Activated T-cell treated with anti-CD3 and anti-CD28 coated beads for 24 hours (primary cell): ENCODE measurements at regions not wholly inside any gene's neighbourhood (a gene's known extent, or its start where the extent isn't known, plus 50 kb on each side); places are given as distances from the start of the nearest gene placed in this dataset.

Experiments
- DNase-seq: peaks from one replicate; pipeline ENCODE4 v3.0.0-alpha.2; 2020; ENCODE audit warnings: low read depth

DNA sequence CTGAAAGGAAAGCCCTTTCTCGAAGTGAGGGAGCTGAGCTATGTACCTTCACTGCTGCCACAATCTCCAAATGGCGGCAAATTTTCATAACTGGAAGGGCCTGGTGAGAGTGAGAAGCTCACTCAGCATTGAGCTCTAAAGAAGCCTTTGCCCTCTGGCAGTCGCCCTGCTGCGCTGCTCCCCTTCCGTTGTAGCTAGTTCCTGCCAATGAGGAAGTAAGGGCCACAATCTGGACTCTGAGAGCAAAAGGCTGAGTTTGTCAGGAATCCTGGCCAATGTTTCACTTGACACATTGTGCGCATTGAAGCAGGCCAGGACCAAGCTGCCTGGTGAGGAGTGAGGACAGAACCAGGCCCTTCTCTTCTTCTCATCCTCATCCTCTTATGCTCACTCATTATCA is 579.5 kb downstream of the PDCD6IP start:
- DNase-seq: no peak

DNA sequence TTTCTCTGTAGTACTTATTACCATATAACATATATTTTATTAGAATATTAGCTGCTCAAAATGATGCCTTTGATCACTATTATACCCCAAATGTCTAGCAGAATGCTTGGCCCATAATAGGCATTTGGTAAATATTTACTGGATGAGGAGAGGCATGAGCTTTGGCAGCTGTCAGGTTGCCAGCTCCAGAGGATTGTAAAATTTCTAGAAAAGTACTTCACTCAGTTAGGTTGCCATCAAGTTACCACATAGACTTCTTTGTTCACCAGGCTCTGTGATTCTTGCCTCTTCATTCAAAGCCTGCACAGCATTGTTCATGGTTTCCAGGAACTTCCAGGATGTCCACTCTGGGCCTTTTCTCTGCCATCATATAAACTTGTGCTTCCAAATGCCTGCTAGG is 582.8 kb downstream of the PDCD6IP start:
- no peak for DNase-seq

DNA sequence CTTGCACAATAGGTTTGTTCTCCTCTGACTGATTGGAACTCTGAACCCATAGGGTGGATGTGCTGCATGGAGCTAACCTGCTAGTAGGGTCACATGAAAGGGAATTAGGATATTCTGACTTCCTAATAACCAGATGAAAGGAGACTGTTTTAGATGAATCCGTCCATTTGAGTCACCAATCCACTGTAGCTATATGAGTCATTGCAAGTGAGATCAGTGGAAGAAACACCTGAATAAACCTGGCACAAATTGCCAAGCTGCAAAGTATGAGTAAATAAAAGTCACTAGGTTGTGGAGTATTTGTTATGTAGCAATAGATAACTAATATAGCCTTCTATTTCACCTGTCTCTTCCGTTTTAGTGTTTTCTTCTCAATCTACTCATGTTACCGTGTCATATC is 584.4 kb downstream of the PDCD6IP start:
- no peak for DNase-seq

DNA sequence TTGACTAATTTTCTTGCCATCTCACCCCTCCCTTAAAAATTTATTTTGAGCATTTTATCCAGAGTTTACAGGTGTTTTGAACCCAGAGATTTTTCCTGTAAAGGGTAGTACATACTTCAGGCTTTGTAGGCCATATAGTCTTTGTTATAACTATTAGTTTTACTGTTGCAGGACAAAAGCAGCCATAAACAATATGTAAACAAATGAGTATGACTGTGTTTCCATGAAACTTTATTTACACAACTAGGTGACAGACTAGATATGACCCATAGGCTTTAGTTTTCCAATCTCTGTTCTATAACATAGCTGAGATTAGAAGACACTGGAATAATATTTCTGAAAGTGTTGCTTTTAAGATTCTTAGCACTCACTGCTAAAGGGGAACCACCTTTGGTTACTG is 587.9 kb downstream of the PDCD6IP start:
- DNase-seq: no peak

DNA sequence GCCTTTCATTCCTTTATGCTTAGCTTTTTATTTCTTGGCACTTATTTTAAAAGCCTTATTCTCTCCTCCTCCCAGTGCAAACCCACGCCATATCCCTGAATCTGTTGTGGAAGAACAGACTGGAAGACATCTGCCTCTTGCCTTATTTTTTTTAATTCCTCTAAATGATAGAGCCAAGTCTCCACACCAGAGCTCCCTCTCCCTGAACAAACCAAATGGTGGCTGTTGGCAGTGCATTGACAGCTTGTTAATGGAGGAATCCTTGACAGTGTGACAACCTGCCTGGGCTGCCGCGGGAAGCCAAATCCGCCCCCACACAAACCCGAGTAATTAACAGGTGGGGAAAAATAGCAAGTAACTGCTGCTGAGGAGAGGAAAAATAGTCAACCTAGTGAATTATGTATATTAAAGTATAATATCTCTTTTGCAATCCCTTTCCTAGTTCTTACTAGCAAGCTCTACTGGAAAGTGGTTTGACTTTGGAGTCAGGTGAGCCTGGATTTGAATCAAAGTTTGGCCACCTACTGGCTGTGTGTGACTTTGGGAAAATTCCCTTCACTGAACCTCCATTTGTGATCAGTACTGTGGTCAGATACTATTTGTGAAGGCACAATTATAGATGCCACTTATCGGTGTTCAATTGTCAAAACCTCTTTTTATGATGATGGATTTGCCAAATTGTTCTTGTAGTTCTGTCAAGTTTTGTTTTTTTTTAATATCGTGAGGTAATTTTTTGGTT is 589.6 kb downstream of the PDCD6IP start:
- DNase-seq: no peak

DNA sequence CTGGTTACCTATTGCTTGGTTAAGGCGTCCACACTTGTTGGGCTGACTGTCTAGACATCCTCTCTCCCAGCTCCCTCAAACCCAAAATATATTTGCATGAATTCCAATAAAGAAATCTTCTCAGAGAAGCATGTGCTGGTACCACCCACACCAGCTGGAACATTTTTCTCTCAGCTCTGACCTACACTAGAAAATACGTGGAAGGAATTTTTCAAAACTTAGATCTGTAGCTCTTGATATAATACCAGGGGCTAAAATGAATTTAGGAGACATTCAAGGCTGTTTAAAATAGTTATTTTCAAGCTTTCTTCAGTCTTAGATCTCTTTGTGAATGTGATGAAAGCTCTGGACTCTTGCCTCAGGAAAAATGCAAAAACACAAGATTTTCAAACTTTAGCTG is 590.4 kb downstream of the PDCD6IP start:
- DNase-seq: no peak

DNA sequence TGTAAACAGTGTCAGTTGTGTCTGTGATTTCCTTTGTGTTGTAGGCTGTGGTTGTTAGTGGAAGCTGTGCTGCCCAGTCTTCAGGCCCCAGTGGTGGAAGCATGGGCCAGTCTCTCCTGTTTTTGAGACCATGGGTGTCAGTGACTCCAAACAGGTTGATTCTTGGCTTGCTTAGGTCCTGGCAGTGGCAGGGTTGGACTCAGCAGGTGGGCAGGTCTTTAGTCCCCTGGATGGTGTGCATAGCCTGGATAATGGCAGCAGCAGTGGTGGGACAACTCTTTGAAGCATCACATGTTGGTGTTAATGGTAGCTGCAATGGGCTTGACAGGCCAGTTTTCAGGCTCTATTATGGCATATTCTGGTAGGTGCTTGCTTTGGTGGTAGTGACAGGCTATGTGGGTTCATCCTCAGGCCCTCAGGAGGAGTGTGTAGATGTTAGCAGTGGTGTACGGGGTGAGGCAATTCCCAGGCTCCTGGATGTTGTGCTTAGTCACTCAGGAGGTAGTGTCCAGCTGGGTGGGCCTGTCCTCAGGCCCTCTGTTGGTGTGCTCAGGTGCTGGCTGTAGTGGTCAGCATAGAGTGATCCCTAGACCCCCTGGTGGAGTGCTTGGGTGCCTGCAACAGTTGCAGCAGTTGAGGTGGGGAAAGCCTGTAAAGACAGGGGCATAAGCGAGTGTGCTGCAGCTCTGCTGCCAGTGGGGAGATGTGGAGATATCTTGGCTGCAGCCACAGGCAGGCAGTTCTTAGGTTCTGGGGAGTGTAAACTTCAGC is 596.7 kb downstream of the PDCD6IP start:
- DNase-seq: no peak

DNA sequence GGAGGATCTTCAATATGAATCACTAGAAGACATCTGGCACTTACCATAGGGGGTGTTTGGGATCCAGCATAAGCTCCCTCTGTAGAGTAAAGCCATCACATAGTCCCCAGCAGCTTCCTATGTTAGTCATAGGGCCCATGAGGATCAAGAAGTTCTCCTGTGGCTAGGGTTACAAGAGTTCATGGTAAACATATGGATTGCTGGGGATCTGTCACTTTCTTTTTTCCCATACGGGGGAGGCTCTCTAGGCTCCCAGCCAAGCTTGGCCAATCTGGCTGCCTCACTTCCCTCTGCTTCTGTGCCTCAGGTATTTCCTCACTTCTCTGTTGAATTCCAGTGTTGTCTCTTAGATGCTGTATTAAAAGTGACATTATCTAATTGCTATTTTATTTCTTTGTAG is 597.9 kb downstream of the PDCD6IP start:
- no peak for DNase-seq

DNA sequence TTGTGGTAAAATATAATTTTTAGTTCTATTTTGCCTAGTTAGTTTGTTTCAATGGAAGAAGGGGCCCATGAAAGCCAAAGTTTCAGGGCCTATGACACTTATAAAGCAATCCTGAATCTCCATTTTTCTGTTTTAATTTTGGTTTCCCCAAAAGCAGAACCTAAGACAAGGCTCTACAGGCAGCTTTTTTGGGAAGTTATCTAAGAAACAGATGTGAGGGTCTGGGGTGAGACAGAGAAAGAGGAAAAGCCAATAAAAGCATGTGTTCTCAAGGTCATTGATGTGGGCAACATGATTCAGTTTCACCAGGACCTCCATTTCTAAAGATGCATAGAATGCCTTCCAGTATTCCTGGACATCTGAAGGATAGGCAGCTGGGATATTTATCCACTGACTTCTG is 598.5 kb downstream of the PDCD6IP start:
- DNase-seq: no peak

DNA sequence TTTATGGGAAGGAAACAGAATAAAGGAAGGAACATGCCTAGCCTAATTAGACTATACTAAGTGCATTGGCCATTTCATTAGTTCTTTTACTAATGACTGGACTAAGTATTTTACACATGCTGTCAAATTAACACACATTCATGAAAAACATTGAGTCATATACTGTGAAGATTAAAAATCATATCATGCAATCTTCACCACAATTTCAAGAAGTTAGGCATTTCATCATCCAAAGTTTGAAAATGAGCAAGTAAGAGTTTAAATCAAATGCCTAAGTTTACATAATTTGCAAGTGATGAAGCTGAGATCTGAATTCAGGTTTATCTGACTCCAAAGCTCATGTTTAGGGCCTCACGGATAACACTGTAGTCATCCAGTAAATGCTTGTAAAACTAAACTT is 601.0 kb downstream of the PDCD6IP start:
- DNase-seq: no peak

DNA sequence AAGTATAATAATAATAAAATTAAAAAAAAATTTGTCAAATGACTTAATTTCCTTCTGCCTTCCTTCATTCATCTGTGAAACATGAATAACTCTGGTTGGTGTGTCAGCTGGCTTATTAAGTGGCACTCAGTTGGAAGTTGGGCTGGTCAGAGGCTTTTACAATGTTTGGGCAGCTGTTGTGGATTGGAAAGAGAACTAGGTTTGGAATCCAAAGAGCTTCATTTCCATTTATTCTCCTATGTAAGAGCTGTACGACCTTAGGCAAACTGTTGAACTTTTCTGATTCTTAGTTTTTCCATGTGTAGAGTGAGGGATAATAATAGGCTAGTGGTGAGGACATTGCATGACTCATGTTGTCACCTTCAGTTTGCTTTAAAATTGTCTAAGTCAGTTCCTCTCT is 606.7 kb downstream of the PDCD6IP start:
- no peak for DNase-seq

DNA sequence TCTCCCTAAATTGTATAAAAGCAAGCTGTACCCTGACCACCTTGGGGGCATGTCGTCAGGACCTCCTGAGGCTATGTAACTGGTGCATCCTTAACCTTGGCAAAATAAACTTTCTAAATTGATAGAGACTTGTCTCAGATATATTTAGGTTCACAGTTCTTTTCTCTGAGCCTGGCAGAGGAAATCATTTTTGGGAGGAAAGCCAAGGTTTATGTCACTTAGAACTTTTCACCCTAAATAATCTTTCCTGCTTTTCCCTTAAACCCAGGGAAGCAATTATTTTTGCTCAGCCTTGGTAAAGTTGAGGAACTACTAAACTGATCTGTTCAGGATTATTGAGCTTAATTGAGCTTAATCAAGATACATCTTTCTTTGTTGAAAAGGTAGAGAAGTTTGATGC is 608.9 kb downstream of the PDCD6IP start:
- DNase-seq: no peak

DNA sequence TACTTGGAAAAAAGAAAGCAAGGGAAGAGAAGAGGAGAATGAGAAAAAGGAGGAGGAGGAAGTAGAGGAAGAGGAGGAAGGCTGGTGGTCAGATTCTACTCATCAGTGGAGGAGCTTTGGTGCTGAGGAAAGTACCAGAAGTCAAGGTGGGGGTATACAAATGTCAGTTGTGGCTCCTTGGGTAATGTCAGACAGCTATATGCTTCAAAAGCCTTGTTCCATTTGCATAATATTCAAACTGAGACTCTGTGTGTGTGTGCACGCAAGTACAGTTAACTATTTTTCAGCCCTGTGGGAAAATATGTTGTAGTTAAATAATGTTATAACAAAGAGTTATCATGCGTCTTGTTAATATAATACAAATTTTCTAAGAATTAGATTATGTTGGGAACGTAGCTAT is 609.7 kb downstream of the PDCD6IP start:
- DNase-seq: no peak

DNA sequence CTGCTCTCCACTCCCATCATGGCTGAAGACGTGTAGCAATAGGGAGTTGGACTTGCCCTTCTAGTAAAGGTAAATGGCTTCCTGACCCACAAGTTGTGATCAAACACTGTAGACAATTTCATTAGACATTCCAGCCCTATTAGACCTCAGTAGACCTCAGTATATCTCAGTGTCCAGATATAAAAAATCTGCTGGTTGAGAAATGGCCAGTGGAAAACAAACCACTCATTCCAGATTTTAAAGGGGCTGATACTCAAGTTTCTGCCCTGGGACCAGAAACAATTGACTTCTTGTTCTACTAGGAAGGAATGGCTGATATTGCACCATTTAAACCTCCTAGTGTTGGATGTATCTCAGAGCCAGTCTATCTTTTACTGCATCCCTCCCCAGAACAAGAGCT is 613.2 kb downstream of the PDCD6IP start:
- DNase-seq: no peak

DNA sequence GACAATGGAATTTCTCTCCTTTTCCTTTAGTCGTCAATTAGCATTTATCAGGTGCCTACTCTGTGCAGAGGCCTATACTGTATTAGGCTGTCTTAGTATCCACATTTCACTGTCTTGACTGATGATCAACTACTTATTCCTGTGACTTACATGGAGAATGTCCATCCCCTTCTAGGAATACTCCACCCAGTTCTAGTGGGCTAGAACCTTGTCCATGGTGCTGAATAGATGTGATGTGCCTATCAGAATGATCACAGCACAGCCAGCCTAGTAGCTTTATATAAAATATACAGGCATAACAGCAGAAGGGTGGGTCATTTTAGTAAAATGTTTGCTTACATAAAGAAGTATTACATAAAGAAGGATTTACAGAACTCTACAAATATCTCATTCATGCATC is 621.4 kb downstream of the PDCD6IP start:
- DNase-seq: no peak

DNA sequence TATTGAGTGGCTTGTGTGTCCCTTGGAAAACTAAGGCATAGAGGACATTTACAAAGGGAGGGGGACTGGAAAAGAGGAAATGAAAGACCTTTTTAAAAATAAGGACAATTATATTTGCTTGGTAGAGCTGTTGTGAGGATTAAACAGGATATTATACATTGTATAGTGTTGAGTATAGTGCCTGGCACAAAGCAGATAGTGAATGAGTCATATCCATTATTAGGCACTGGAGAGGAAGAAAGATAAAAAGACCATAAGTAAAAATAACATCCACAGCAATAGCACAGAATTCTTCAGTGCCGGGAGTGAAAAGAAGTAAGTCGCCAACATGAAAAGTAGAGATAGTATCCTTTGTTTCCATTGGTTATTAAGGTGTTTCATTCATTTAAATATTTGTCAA is 623.3 kb downstream of the PDCD6IP start:
- no peak for DNase-seq

DNA sequence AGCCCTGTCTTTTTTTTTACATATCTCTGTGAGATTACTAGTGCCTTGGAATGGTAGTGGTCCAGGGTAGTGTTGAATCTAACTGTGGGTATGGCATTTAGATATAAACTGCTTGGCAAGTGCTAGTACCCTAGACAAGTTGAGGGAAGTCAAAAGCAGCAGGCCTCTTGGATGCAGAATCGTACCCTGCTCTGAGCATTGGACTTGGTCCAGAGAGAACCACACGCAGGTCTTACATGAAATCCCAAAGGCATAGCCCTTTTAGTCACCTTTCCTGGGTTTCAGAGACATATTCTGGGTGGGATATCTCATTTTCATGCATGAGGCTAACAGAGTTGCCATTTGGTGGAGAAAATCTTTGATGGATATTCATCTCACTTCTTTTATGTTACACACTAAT is 641.4 kb downstream of the PDCD6IP start:
- no peak for DNase-seq

DNA sequence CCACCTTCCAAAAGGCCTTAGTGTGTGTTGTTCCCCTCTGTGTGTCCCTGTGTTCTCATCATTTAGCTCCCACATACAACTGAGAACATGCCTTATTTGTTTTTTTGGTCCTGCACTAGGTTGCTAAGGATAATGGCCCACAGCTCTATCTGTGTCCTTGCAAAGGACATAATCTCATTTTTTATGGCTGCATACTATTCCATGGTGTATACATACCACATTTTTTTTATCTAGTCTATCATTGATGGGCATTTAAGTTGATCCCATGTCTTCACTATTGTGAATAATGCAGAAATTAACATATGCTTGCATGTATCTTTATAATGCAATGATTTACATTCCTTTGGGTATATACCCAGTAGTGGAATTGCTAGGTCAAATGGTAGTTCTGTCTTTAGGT is 645.7 kb downstream of the PDCD6IP start:
- no peak for DNase-seq

DNA sequence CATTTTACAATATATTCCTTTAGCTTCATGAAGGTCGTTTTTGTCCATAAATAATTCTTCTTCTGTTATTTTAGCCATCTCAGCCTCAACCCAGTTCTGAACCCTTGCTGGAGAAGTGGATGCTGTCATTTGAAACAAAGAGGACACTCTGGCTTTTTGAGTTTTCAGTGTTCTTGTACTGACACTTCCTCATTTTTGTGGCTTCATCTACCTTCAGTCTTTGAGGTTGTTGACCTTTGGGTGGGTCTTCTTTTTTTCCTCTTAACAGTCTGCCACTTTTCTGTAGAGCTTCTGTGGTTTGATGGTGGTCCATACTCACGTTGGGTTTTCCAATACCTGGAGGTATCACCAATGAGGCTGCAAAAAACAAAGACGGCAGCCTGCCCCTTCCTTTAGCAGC is 650.9 kb downstream of the PDCD6IP start:
- DNase-seq: no peak

DNA sequence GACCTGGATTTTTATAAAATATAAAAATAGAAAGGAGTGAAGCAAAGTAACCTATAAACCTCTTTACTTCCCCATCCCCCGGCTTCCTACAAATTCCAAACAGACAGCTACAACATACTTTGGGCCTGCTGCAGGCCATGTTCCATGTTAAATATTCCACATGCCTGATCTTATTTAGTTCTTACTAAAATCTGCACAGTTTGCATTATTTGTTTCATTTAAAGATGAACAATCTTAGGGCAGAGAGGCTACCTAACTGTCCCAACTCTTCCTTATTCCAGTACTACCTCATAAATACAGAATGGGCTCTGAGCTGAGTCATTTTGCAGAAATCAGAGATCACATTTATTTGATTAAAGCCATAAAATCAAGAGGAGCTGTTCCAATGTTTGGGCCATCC is 665.0 kb downstream of the PDCD6IP start:
- DNase-seq: no peak

DNA sequence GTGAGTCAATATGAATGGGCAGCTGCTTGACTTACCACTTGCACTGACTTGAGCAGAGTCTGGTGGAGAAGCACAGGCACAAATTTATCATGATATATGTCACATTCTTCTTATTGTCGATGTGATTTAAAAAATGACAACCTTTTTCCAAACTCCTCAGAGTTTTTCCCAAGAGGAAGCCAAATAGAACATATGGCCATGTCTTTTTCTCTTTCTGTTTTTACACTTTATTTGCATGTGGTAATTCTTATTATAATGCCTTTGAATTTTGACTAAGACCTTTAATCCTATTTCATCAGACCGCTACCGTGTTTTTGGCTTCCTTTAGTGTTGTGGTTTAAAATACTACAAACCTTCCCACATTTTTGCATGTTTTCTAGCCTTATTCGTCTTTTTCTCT is 666.2 kb downstream of the PDCD6IP start:
- DNase-seq: no peak

DNA sequence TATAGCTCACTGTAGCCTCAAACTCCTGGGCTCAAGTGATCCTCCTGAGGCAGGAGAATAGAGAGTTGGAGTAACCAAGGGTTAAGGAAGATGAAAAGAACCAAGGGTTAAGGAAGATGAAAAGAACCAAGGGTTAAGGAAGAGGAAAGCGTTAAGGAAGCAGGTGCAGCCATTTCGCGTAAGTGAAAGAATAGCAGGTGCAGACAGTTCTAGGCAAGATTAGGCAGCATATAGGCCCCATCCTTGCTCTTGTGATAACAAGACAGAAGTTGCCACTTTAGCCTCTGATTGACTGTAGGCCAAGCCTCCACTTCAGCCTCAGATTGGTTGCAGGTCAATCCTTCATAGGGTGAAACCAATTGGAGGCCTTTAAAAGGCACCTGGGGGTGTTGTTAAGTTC is 677.4 kb downstream of the PDCD6IP start:
- DNase-seq: no peak

DNA sequence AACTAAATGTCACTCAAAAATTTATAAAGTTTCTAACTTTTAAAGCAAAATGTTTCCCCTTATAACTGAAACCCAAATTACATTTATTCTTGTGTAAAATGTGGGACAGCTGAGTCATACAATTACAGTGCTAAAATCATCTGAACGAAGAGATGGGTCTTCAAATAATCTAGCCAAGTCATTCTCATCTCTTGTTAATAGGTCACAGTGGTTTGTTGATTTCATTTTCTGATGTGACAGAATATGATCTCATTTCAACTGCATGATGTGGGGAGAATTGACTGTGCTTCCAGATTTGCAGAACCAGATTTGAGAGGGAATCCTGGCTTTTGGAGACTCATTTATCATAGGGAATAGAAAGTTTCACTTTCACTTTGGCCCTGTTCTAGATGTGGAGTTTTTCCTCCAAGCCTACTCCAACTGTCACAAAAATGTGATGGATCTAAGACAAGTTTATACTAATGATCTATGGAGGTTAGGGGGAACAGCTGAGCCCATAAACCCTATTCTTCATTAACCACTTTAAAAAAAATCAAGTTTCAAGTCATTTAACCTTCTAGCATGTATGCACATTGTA is 685.0 kb downstream of the PDCD6IP start:
- DNase-seq: no peak

DNA sequence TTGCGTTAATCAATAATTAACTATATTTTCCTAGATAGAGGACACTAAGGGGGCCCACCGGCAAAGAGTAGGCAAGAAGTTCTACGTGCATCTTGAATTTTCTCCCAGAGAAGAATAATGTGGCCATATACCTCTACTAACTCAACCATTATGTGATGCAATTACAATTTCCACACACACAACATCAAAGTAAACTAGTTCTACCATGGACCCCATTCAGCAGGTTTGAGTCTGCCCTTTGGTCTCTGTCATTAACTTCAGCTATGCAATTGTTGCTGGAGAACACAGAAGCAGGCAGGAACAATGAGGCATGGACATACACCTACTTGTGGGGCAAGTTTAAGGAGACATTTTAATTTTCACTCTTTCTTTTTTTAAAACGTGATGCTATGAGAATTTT is 705.9 kb downstream of the PDCD6IP start:
- DNase-seq: no peak
